ENCODE measurements at regions not wholly inside any gene's neighbourhood (a gene's known extent, or its start where the extent isn't known, plus 50 kb on each side); places are given as distances from the start of the nearest gene placed in this dataset.

- H4K20me1 ChIP-seq (replicated peaks in 1 of 2; ENCODE audit: control insufficient read depth in 1 of 2, insufficient read depth in 2 of 2, low read length in 2 of 2): peaks cover 0 to 3% of the 10 kb centered on the region in 2 experiments
- FAIRE-seq: no peak
- WGBS, 2 experiments (ENCODE audit: extremely low coverage in 1 of 2, insufficient coverage in 1 of 2, insufficient read length in 1 of 2, insufficient replicate concordance in 2 of 2, low coverage in 1 of 2, low lambda C conversion rate in 2 of 2, missing lambda C conversion rate in 1 of 2): 91% methylated on average over 7 of the region's 7 CpGs; no CpG with 5 or more reads in 1 of the 2 experiments
- TF ChIP-seq EZH2 (IDR thresholded peaks at IDR 0.05; ENCODE audit: low read depth, low read length, severe bottlenecking): no peak
- TF ChIP-seq NRF1 (IDR thresholded peaks at IDR 0.05; ENCODE audit: low read depth, low read length): no peak
- TF ChIP-seq SP2 (IDR thresholded peaks at IDR 0.05; ENCODE audit: low read length): no peak
- TF ChIP-seq CBX5 (IDR thresholded peaks at IDR 0.05; ENCODE audit: low read depth, low read length): no peak
- TF ChIP-seq RBBP5 (IDR thresholded peaks at IDR 0.05; ENCODE audit: borderline replicate concordance, low read depth, low read length): no peak
- no peak for TF ChIP-seq CBX8 (IDR thresholded peaks at IDR 0.05; ENCODE audit: borderline replicate concordance, low read depth, low read length)
- no peak for TF ChIP-seq TAF7 (optimal IDR thresholded peaks at IDR 0.05; ENCODE audit: borderline replicate concordance, low read depth, low read length)
- no peak for TF ChIP-seq PHF8 (conservative IDR thresholded peaks at IDR 0.05; ENCODE audit: low read depth, low read length)
- no peak for TF ChIP-seq SRF (IDR thresholded peaks at IDR 0.05; ENCODE audit: low read depth, low read length)
- TF ChIP-seq SAP30 (IDR thresholded peaks at IDR 0.05; ENCODE audit: insufficient read depth, insufficient replicate concordance, low read length): no peak
- no peak for TF ChIP-seq RFX5 (IDR thresholded peaks at IDR 0.05; ENCODE audit: borderline replicate concordance, low read depth, low read length)
- TF ChIP-seq MAFK (IDR thresholded peaks at IDR 0.05; ENCODE audit: low read depth, low read length): no peak
- no peak for TF ChIP-seq USF2 (IDR thresholded peaks at IDR 0.05; ENCODE audit: low read length)
- TF ChIP-seq TBP (IDR thresholded peaks at IDR 0.05; ENCODE audit: low read depth, low read length): no peak
These were observed 318.4 kb downstream of the GADD45G start for GRCh38 chr9:89923174-89923573.

More at GRCh38 chr9:89923174-89923573, 318.4 kb downstream of the GADD45G start:
- H2AFZ ChIP-seq (ENCODE audit: low read length): no peak overlapping the region
- H3K27ac ChIP-seq (ENCODE audit: low read depth, low read length): no peak overlapping the region
- H4K5ac ChIP-seq (ENCODE audit: insufficient read length, low read depth, low read length): no peak overlapping the region
- H3K79me2 ChIP-seq (ENCODE audit: control insufficient read depth in 1 of 2, insufficient read depth in 2 of 2, low read length in 2 of 2): no peaks in the 10 kb centered on the region; a peak in 1 of 4 replicates
- CTCF ChIA-PET (ENCODE audit: partially characterized antibody): interaction anchor here (0.9 to 6.6 kb wide), 14 partner anchors 8 to 358 kb away, joined by 3 to 45 read pairs (median 4); no protein-coding TSS in a partner anchor
- POLR2A ChIA-PET (ENCODE audit: partially characterized antibody): no interaction called here
- H2BK20ac ChIP-seq (ENCODE audit: low read length): no peak overlapping the region
- H3K18ac ChIP-seq (ENCODE audit: extremely low read depth, low read length): no peak overlapping the region
- no peak overlapping the region for H3K9ac ChIP-seq (replicated peaks in 1 of 4; ENCODE audit: extremely low read depth in 1 of 4, low read depth in 3 of 4, low read length in 3 of 4)
- no peaks in the 10 kb centered on the region for H3K79me1 ChIP-seq (ENCODE audit: low read depth, low read length)
- no peak overlapping the region for H2BK15ac ChIP-seq (ENCODE audit: low read length)
- no peak overlapping the region for H3K4ac ChIP-seq (replicated peaks; ENCODE audit: insufficient read length, low read depth, low read length)
- no peak overlapping the region for H2BK120ac ChIP-seq (replicated peaks; ENCODE audit: low read depth, low read length)
- H3K36me3 ChIP-seq (ENCODE audit: control insufficient read depth in 2 of 4, insufficient read depth in 4 of 4, low read length in 3 of 4): no peaks in the 10 kb centered on the region
- no peak overlapping the region for H4K91ac ChIP-seq (replicated peaks; ENCODE audit: insufficient read length, low read length)
- H3K23me2 ChIP-seq (ENCODE audit: low read depth, low read length): no peaks in the 10 kb centered on the region; the same call in 1 of the 2 replicates
- no peak overlapping the region for H3K56ac ChIP-seq (replicated peaks; ENCODE audit: insufficient read length, low read depth, low read length)
- no peaks in the 10 kb centered on the region for H3K9me3 ChIP-seq (ENCODE audit: insufficient read depth in 2 of 2, low read depth in 1 of 2, low read length in 1 of 2)
- H3K27me3 ChIP-seq (replicated peaks in 1 of 4; ENCODE audit: control insufficient read depth in 3 of 4, extremely low read depth in 1 of 4, insufficient read depth in 3 of 4, low read length in 3 of 4): no peaks in the 10 kb centered on the region
- H3K4me2 ChIP-seq (ENCODE audit: insufficient read depth in 1 of 2, low read depth in 2 of 2, low read length in 2 of 2): no peak overlapping the region
- no peak overlapping the region for H3K23ac ChIP-seq (ENCODE audit: insufficient read length)
- no peak for DNase-seq (ENCODE audit: low read depth in 1 of 2, low spot score in 2 of 2)
- H4K8ac ChIP-seq (ENCODE audit: extremely low read depth, insufficient read depth, low read length): no peak overlapping the region
- H3K4me3 ChIP-seq (ENCODE audit: extremely low read depth in 1 of 4, insufficient read depth in 2 of 4, low read depth in 3 of 4, low read length in 4 of 4): no peak overlapping the region
- H3K14ac ChIP-seq (ENCODE audit: insufficient read length): no peak overlapping the region
- H2BK5ac ChIP-seq (ENCODE audit: low read depth, low read length): no peak overlapping the region
- H3K4me1 ChIP-seq (replicated peaks in 1 of 4; ENCODE audit: control insufficient read depth in 3 of 4, insufficient read depth in 4 of 4, low read length in 3 of 4): no peaks in the 10 kb centered on the region
- no peak overlapping the region for H2BK12ac ChIP-seq (ENCODE audit: low read depth, low read length)
- no peak overlapping the region for H2AK5ac ChIP-seq (ENCODE audit: low read depth, low read length)

All from H1 (cell line).